H1 (cell line): ENCODE measurements at regions not wholly inside any gene's neighbourhood (a gene's known extent, or its start where the extent isn't known, plus 50 kb on each side); places are given as distances from the start of the nearest gene placed in this dataset.

ENCODE experiments used
- CTCF ChIA-PET: fragments of 300-600 bp; sonication (Branson Sonifier 250); formaldehyde crosslinking; loops from one replicate; lab custom pipeline; 2021; ENCODE audit not compliant: partially characterized antibody; lab: Charles Lee
- POLR2A ChIA-PET: fragments of 300-600 bp; sonication (Branson Sonifier 250); formaldehyde crosslinking; loops from one replicate; lab custom pipeline; 2021; ENCODE audit warnings: inconsistent platforms; ENCODE audit not compliant: partially characterized antibody; lab: Charles Lee
- DNase-seq, 2 experiments: peaks; one replicate each; pipeline versions ENCODE4 v3.0.0 to v3.0.0-alpha.2; 2010 to 2022; ENCODE audit warnings: low spot score in 2 of 2, low read depth in 1 of 2, mixed read lengths in 1 of 2
- FAIRE-seq: peaks from 2 replicates; lab custom pipeline; 2011; peaks lifted over from hg19 to GRCh38; lab: Jason Lieb, UNC
- H2AFZ ChIP-seq: 2 replicates; pipeline ENCODE4 v1.8.1; 2012; ENCODE audit warnings: low read length, inconsistent platforms
- H2AK5ac ChIP-seq: 2 replicates; pipeline ENCODE4 v1.6.1; 2013; ENCODE audit warnings: low read depth, low read length
- H2BK120ac ChIP-seq: replicated peaks from 2 replicates; pipeline ENCODE3; 2013; ENCODE audit warnings: low read depth, low read length, inconsistent platforms
- H2BK12ac ChIP-seq: 2 replicates; pipeline ENCODE4 v1.6.1; 2013; ENCODE audit warnings: low read depth, low read length
- H2BK15ac ChIP-seq: 2 replicates; pipeline ENCODE4 v1.6.1; 2013; ENCODE audit warnings: low read length
- H2BK20ac ChIP-seq: 2 replicates; pipeline ENCODE4 v1.6.1; 2013; ENCODE audit warnings: low read length
- H2BK5ac ChIP-seq: 2 replicates; pipeline ENCODE4 v1.6.1; 2013; ENCODE audit warnings: low read depth, low read length
- H3K14ac ChIP-seq: 2 replicates; pipeline ENCODE4 v1.6.1; 2013; ENCODE audit warnings: inconsistent platforms; ENCODE audit not compliant: insufficient read length
- H3K18ac ChIP-seq: 2 replicates; pipeline ENCODE4 v1.6.1; 2013; ENCODE audit warnings: low read length; ENCODE audit errors: extremely low read depth
- H3K23ac ChIP-seq: 2 replicates; pipeline ENCODE4 v1.6.1; 2013; ENCODE audit warnings: inconsistent platforms; ENCODE audit not compliant: insufficient read length
- H3K23me2 ChIP-seq: 2 replicates; pipeline ENCODE4 v1.6.1; 2013; ENCODE audit warnings: low read depth, low read length
- H3K27ac ChIP-seq: 2 replicates; pipeline ENCODE4 v1.6.1; 2011; ENCODE audit warnings: low read depth, low read length, inconsistent platforms
- H3K27me3 ChIP-seq, 4 experiments: replicated peaks in 1 of 4; 1 replicate in 1 of 4; 2 replicates in 3 of 4; pipeline versions ENCODE4 v1.6.1 to v1.8.1; 2011 to 2013; ENCODE audit warnings: low read length in 3 of 4, mild to moderate bottlenecking in 3 of 4, inconsistent platforms in 2 of 4, mixed read lengths in 2 of 4, moderate library complexity in 1 of 4; ENCODE audit not compliant: control insufficient read depth in 3 of 4, insufficient read depth in 3 of 4; ENCODE audit errors: extremely low read depth in 1 of 4
- H3K36me3 ChIP-seq, 4 experiments: 2 replicates each; pipeline versions ENCODE4 v1.6.1 to v1.8.1; 2011 to 2013; ENCODE audit warnings: mild to moderate bottlenecking in 4 of 4, low read length in 3 of 4, moderate library complexity in 2 of 4, control low read depth in 1 of 4, inconsistent platforms in 1 of 4; ENCODE audit not compliant: insufficient read depth in 4 of 4, control insufficient read depth in 2 of 4
- H3K4ac ChIP-seq: replicated peaks from 2 replicates; pipeline ENCODE3; 2013; ENCODE audit warnings: low read length, low read depth, mixed read lengths, inconsistent platforms; ENCODE audit not compliant: insufficient read length
- H3K4me1 ChIP-seq, 4 experiments: replicated peaks in 1 of 4; 1 replicate in 1 of 4; 2 replicates in 3 of 4; pipeline versions ENCODE4 v1.6.1 to v1.8.1; 2011 to 2013; ENCODE audit warnings: low read length in 3 of 4, inconsistent platforms in 2 of 4, mixed read lengths in 1 of 4; ENCODE audit not compliant: insufficient read depth in 4 of 4, control insufficient read depth in 3 of 4
- H3K4me2 ChIP-seq, 2 experiments: 2 replicates each; pipeline versions ENCODE4 v1.6.1 to v1.8.1; 2011 to 2013; ENCODE audit warnings: low read depth in 2 of 2, low read length in 2 of 2, control low read depth in 1 of 2, inconsistent platforms in 1 of 2, mild to moderate bottlenecking in 1 of 2; ENCODE audit not compliant: insufficient read depth in 1 of 2
- H3K4me3 ChIP-seq, 4 experiments: fragments of 200-600, 300-600 bp in 1 of 4; sonication (generic), shearing (Covaris generic), sonication (Bioruptor Twin) in 1 of 4; 2 replicates each; pipeline versions ENCODE4 v1.5.1 to v1.8.1; 2011 to 2016; ENCODE audit warnings: low read length in 4 of 4, low read depth in 3 of 4, control low read depth in 2 of 4, inconsistent platforms in 2 of 4, mild to moderate bottlenecking in 2 of 4, mixed read lengths in 1 of 4, moderate library complexity in 1 of 4; ENCODE audit not compliant: insufficient read depth in 2 of 4; ENCODE audit errors: extremely low read depth in 1 of 4
- H3K56ac ChIP-seq: replicated peaks from 2 replicates; pipeline ENCODE3; 2013; ENCODE audit warnings: low read depth, mild to moderate bottlenecking, mixed read lengths, low read length, inconsistent platforms; ENCODE audit not compliant: insufficient read length
- H3K79me1 ChIP-seq: 2 replicates; pipeline ENCODE4 v1.6.1; 2013; ENCODE audit warnings: low read depth, low read length, control low read depth
- H3K79me2 ChIP-seq, 2 experiments: 2 replicates each; pipeline versions ENCODE4 v1.6.1 to v1.8.1; 2012 to 2013; ENCODE audit warnings: low read length in 2 of 2, mild to moderate bottlenecking in 2 of 2, inconsistent platforms in 1 of 2; ENCODE audit not compliant: insufficient read depth in 2 of 2, control insufficient read depth in 1 of 2
- H3K9ac ChIP-seq, 4 experiments: replicated peaks in 1 of 4; 1 replicate in 1 of 4; 2 replicates in 3 of 4; pipeline versions ENCODE4 v1.6.1 to v1.8.1; 2011 to 2013; ENCODE audit warnings: low read depth in 3 of 4, low read length in 3 of 4, control low read depth in 2 of 4, mild to moderate bottlenecking in 2 of 4, moderate library complexity in 2 of 4, inconsistent platforms in 1 of 4; ENCODE audit errors: extremely low read depth in 1 of 4
- H3K9me3 ChIP-seq, 2 experiments: 2 replicates each; pipeline versions ENCODE4 v1.6.1 to v1.8.1; 2012 to 2013; ENCODE audit warnings: mild to moderate bottlenecking in 2 of 2, moderate library complexity in 2 of 2, control low read depth in 1 of 2, inconsistent platforms in 1 of 2, low read depth in 1 of 2, low read length in 1 of 2, mixed read lengths in 1 of 2; ENCODE audit not compliant: insufficient read depth in 2 of 2
- H4K20me1 ChIP-seq, 2 experiments: replicated peaks in 1 of 2; 2 replicates each; pipeline versions ENCODE3 to v1.8.1; 2011 to 2013; ENCODE audit warnings: inconsistent platforms in 2 of 2, low read length in 2 of 2, mild to moderate bottlenecking in 1 of 2; ENCODE audit not compliant: insufficient read depth in 2 of 2, control insufficient read depth in 1 of 2
- H4K5ac ChIP-seq: 2 replicates; pipeline ENCODE4 v1.6.1; 2013; ENCODE audit warnings: low read length, low read depth, mixed read lengths, inconsistent platforms; ENCODE audit not compliant: insufficient read length
- H4K8ac ChIP-seq: 2 replicates; pipeline ENCODE4 v1.8.0; 2013; ENCODE audit warnings: mild to moderate bottlenecking, moderate library complexity, low read length, inconsistent platforms; ENCODE audit not compliant: insufficient read depth; ENCODE audit errors: extremely low read depth
- H4K91ac ChIP-seq: replicated peaks from 2 replicates; pipeline ENCODE3; 2013; ENCODE audit warnings: low read length, mixed read lengths, inconsistent platforms; ENCODE audit not compliant: insufficient read length
- BCL11A ChIP-seq, 2 experiments: IDR thresholded peaks; one replicate each; pipeline ENCODE4 v1.6.1; 2011; ENCODE audit warnings: low read depth in 2 of 2, low read length in 2 of 2, mild to moderate bottlenecking in 2 of 2
- CBX5 ChIP-seq: fragments of 300-800, 300-1000 bp; sonication (generic); IDR thresholded peaks from 2 replicates; pipeline ENCODE4 v1.7.1; 2016; ENCODE audit warnings: antibody characterized with exemption, low read length, low read depth
- SIX5 ChIP-seq: IDR thresholded peaks from 2 replicates; pipeline ENCODE4 v1.6.1; 2011; ENCODE audit warnings: mild to moderate bottlenecking, low read depth, low read length

- Histone ChIP-seq H3K4me3 (no peak overlapping the region), H3K79me2 (no peaks in the 10 kb centered on the region), H3K56ac (no peak overlapping the region), H3K4me1 (no peaks in the 10 kb centered on the region), H3K27ac (no peak overlapping the region), H3K23me2 (no peaks in the 10 kb centered on the region), H3K14ac (no peak overlapping the region), H2BK15ac (no peak overlapping the region), H2BK120ac (no peak overlapping the region), H2BK5ac (no peak overlapping the region), H3K9me3 (no peaks in the 10 kb centered on the region), H2AK5ac (no peak overlapping the region), H3K18ac (no peak overlapping the region), H2AFZ (no peak overlapping the region), H3K27me3 (no peaks in the 10 kb centered on the region), H3K23ac (no peak overlapping the region), H3K36me3 (no peaks in the 10 kb centered on the region), H2BK12ac (no peak overlapping the region), H3K9ac (no peak overlapping the region), H4K91ac (no peak overlapping the region), H4K20me1 (no peaks in the 10 kb centered on the region), H3K79me1 (no peaks in the 10 kb centered on the region), H2BK20ac (no peak overlapping the region), H3K4ac (no peak overlapping the region), H4K5ac (no peak overlapping the region), H4K8ac (no peak overlapping the region), H3K4me2 (no peak overlapping the region)
- FAIRE-seq (no peak), DNase-seq (no peak)
- CTCF ChIA-PET, result interaction anchor here (0.6 to 1.2 kb wide), 2 partner anchors 11 to 47 kb away, joined by 4 to 5 read pairs; no protein-coding TSS in a partner anchor
- TF ChIP-seq BCL11A (IDR thresholded peaks at IDR 0.05; ENCODE audit: low read depth in 2 of 2, low read length in 2 of 2) (no peak), CBX5 (no peak), SIX5 (no peak)
- POLR2A ChIA-PET, result interaction anchor here (1.0 kb wide), 1 partner anchor 16 kb away, joined by 3 read pairs; no protein-coding TSS in a partner anchor
Observed at GRCh38 chrX:131843987-131844386, 179.1 kb upstream of the STK26 start.
